Renal cortex interstitium (tissue), 11 donors: ENCODE measurements at regions not wholly inside any gene's neighbourhood (a gene's known extent, or its start where the extent isn't known, plus 50 kb on each side); places are given as distances from the start of the nearest gene placed in this dataset.
"Not testable (repeated sequence)": the region's sequence is repeated elsewhere in the genome, so short reads cannot be mapped to it uniquely, and the experiment has no call there.

Experiments
- DNase-seq, 11 donors: peaks; one replicate each; pipeline ENCODE4 v3.0.0-alpha.2; 2013; ENCODE audit warnings: low read depth in 9 of 11, low spot score in 4 of 11; ENCODE audit errors: extremely low read depth in 1 of 11

DNA sequence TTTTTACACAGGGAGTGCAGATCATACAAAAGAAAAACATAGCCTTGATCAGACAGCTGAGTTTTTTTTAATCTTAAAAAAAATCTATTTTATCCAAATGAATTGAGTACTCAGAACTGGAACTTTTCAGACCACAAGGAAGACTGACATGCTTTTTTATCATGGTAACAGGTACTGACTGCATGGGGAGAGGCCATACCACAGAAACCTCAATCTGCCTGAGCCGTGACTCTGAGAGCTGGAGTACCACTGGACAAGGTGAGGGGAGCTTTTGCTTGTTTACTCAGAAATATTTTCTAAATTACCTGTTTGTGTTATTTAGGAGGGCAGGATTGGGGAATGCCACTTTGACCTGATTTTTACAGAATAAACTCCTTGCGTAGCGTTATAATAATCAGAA, 143.9 kb downstream of the ALX1 start:
- DNase-seq = no peak

GRCh38 chr12:85424581-85425348, 144.7 kb downstream of the ALX1 start:
- DNase-seq = peak in 1 of 11 donors; percentile 32

DNA sequence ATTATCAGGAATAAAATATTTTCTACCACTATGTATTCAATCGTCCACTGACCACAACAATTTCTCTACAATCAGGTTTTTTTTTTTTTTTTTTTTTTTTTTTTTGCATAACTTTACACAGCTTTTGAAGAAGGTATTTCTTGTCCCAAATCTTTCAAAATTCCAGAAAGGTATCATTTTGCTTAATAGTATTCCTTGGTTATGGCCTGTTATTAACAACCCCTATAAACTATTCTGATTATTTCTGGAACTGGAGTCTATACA, 145.3 kb downstream of the ALX1 start:
- no peak for DNase-seq

- no peak for DNase-seq
Observed at GRCh38 chr12:85425926-85426325, 145.9 kb downstream of the ALX1 start.

GRCh38 chr12:85433148-85433547, 153.1 kb downstream of the ALX1 start:
- DNase-seq = not testable (repeated sequence)

GRCh38 chr12:85440271-85440670, 160.3 kb downstream of the ALX1 start:
- DNase-seq = no peak

GRCh38 chr12:85441025-85441424, 161.0 kb downstream of the ALX1 start:
- DNase-seq = no peak

DNA sequence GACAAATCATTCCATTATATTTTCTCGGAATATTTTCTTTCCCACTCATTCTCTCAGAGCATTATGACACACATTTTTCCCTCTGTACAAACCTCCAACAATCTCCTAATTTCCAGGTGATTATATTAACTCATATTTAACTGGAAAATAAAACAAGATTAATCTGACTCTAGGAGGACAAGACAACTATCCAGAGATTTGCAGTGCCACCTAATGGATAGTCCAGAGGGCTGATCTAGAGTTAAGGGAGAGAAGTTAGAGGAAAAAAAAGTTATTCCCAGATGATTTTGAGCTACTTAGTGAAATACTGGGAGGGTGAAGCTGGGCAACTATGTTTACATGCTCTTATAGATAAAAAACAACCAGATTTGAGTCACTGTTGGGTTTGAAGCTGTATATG, 161.7 kb downstream of the ALX1 start:
- DNase-seq = peak in 1 of 11 donors; percentile 14

- no peak for DNase-seq
Observed at GRCh38 chr12:85445060-85445938, 165.3 kb downstream of the ALX1 start.

- no peak for DNase-seq
Observed at GRCh38 chr12:85448031-85448430, 168.0 kb downstream of the ALX1 start.

DNA sequence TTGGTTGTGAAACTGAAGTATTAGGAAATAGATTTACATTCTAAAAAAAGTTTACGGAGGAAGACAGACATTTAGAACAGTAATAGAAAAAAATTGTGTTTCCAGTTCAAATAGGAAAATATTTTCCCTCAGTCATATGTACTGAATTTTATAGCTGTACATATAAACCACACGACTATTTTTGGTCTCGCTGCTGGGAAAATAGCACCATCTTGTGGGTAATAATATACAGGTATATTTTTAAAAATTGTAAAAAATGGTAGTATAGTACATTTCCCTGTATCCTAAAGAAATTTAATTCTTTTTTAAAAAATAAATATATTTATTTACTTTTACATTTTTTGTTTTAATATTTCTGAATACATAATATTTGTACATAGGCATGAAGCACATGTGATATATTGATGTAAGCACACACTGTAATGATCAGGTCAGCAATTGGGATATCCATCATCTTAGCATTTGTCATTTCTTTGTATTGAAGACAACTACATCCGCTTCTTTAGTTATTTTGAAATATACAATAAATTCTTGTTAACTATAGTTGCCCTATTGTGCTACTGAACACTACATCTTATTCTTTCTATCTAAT, 168.6 kb downstream of the ALX1 start:
- no peak for DNase-seq

GRCh38 chr12:85457016-85457415, 177.0 kb downstream of the ALX1 start:
- DNase-seq = no peak

DNA sequence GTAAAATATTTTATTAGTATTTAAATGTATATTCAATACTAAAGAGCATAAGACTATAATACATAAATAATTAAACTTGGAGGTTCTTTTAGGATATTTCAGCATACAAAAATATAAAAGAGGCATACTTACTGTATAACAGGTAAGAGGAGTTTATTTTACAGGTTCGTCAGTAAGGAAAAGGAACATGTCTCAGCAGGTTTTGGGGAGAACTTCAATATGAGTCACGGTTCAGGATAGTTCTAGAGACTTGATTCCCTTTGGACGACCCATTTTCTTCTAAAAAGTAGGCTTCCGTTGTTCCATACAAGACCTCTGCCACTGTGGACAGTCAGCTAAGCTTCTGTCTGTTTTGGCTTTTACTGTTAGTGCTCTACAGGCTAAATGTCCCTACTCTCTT, 181.1 kb downstream of the ALX1 start:
- no peak for DNase-seq

GRCh38 chr12:85462888-85463287, 182.9 kb downstream of the ALX1 start:
- no peak for DNase-seq

DNA sequence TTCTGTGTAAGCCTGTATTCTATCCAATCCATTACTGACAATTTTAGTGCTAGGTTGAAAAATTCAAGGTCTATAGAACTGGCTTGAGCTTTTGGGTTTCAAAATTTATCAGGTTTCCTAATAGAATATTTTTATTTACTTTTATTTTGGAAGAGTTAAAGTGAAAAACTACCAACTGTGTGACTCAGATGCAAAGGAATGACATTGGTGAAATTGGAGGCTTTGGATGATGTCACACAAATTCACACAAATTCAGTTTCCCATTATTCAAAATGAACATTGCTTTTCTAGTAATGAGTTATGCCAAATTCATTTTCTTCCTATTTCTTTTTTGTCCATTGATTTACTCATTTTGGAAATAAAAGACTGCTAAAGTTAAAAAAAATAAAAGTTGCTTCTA, 186.9 kb downstream of the ALX1 start:
- DNase-seq = no peak

GRCh38 chr12:85468356-85469157, 188.5 kb downstream of the ALX1 start:
- peak in 10 of 11 donors; percentile 40 to 71 (median 52) for DNase-seq

DNA sequence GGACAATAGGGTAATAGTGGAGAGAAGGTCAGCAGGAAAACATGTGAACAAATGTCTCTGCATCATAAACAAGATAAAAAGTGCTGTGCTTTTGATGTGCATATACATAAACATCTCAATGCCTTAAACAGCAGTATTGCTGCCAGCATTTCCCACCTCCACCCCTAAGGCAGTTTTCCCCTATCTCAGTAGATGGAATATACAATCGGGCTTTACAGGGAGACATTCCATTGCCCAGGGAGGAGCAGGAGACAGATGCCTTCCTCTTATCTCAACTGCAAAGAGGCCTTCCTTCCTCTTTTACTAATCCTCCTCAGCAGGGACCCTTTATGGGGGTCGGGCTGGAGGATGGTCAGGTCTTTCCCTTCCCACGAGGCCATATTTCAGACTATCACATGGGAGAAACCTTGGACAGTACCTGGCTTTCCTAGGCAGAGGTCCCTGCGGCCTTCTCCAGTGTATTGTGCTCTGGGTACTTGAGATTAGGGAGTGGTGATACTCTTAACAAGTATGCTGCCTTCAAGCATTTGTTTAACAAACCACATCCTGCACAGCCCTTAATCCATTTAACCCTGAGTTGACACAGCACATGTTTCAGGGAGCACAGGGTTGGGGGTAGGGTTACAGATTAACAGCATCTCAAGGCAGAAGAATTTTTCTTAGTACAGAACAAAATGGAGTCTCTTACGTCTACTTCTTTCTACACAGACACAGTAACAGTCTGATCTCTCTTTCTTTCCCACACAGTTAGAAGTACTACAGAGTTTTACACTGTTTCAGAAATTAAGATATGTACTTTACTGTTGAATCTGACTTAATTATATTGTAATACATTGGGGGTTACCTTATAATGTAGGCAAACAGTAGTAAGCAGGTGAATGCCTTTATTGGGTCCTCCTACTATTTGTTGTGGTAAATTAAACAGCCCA, 189.4 kb downstream of the ALX1 start:
- DNase-seq = not testable (repeated sequence)

DNA sequence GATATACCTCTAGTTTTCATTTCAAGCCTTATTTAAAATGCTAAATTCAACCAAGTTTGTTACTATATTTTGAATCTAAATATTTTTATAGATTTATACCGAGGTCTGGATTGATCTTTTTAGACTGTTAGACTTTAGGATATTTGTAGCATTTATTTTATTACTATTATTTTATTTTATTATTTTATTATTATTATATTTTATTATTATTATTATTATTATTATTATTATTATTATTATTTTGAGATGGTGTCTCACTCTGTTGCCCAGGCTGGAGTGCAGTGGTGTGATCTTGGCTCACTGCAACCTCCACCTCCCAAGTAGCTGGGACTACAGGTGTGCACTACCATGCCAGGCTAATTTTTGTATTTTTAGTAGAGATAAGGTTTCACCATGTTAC, 195.3 kb downstream of the ALX1 start:
- DNase-seq = not testable (repeated sequence)
